Spinal cord (tissue), 9 donors: ENCODE measurements at regions not wholly inside any gene's neighbourhood (a gene's known extent, or its start where the extent isn't known, plus 50 kb on each side); places are given as distances from the start of the nearest gene placed in this dataset.
"Not testable (repeated sequence)": the region's sequence is repeated elsewhere in the genome, so short reads cannot be mapped to it uniquely, and the experiment has no call there.

ENCODE experiments used
- DNase-seq, 6 donors: peaks; one replicate each; pipeline versions ENCODE4 v3.0.0 to v3.0.0-alpha.2; 2013 to 2015; ENCODE audit warnings: low spot score in 6 of 6, low read depth in 4 of 6
- H3K27ac ChIP-seq: one replicate; pipeline ENCODE4 v1.5.1; 2013; ENCODE audit warnings: low read depth, low read length, control low read depth
- H3K27me3 ChIP-seq: one replicate; pipeline ENCODE4 v1.6.1; 2013; ENCODE audit warnings: low read length; ENCODE audit not compliant: control insufficient read depth, insufficient read depth
- H3K36me3 ChIP-seq: one replicate; pipeline ENCODE4 v1.6.1; 2013; ENCODE audit warnings: low read length; ENCODE audit not compliant: control insufficient read depth, insufficient read depth
- H3K4me1 ChIP-seq: one replicate; pipeline ENCODE4 v1.6.1; 2013; ENCODE audit warnings: low read length; ENCODE audit not compliant: control insufficient read depth, insufficient read depth
- H3K4me3 ChIP-seq: one replicate; pipeline ENCODE4 v1.5.1; 2013; ENCODE audit warnings: low read depth, low read length, control low read depth
- H3K9me3 ChIP-seq: one replicate; pipeline ENCODE4 v1.6.1; 2013; ENCODE audit warnings: low read length; ENCODE audit not compliant: control insufficient read depth, insufficient read depth
- WGBS: methylation state at CpG from one replicate; pipeline ENCODE4 v1.1.5; 2013; ENCODE audit warnings: missing lambda C conversion rate; ENCODE audit not compliant: insufficient coverage; 5-methylcytosine and 5-hydroxymethylcytosine counted together
- donor health status: healthy.

GRCh38 chr6:157176-157575, 135.1 kb upstream of the DUSP22 start:
- H3K9me3 ChIP-seq, H3K4me1 ChIP-seq: not testable (repeated sequence)
- WGBS, result no CpG with 5 or more reads among the region's 4 CpGs

GRCh38 chr6:161657-162056, 130.6 kb upstream of the DUSP22 start:
- not testable (repeated sequence) for H3K4me1 ChIP-seq, H3K4me3 ChIP-seq, H3K27me3 ChIP-seq, H3K36me3 ChIP-seq, H3K9me3 ChIP-seq, DNase-seq, H3K27ac ChIP-seq
- no CpG with 5 or more reads among the region's 2 CpGs for WGBS

More at GRCh38 chr6:157176-157575, 135.1 kb upstream of the DUSP22 start:
- H3K36me3 ChIP-seq, H3K27ac ChIP-seq, DNase-seq, H3K4me3 ChIP-seq, H3K27me3 ChIP-seq: not testable (repeated sequence)

DNA sequence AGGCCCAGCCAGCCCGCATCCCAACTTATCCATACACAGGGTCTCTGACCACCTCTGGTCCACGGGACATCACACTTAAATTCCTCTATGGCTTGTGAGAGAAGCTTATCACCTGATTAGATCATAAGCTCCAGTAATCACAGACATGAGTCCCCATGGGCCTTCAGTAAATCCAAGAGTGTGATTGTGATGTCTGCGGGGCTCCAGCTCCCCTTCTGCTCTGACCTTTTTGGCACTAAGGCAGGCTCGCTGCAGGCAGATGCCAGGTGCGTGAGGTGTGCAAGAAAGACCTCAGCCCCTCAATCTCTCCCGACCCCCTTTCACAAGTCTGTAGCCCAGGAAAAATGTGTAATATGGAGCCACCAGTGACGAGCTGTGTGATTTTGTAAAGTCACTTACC, 127.6 kb upstream of the DUSP22 start:
- H3K36me3 ChIP-seq, result no peaks in the 10 kb centered on the region
- no peaks in the 10 kb centered on the region for H3K9me3 ChIP-seq
- no peaks in the 10 kb centered on the region for H3K4me1 ChIP-seq
- H3K4me3 ChIP-seq, result no peak overlapping the region
- H3K27me3 ChIP-seq, result no peaks in the 10 kb centered on the region
- 80% methylated on average over 1 of the region's 7 CpGs for WGBS
- H3K27ac ChIP-seq, result no peak overlapping the region
- DNase-seq, result no peak

DNA sequence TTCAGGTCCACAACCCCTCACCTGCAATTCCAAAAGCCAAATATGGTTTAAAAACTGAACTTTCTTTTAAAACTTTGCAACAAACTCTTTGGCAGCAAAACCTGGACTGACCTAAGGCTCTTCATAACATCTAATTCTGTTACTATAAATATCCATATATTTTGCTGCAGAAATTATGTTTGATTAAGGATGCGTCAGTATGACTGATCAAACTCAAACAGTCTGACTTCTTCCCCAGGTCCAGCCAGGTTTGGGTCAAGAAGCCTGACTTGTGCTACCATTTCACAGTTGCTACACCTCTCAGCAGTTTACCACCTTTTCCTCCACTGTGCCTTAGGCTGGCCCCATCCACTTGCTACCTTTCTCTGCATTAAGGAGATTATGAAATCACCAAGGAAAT, 127.0 kb upstream of the DUSP22 start:
- no peak for DNase-seq
- Histone ChIP-seq H3K27ac (no peak overlapping the region), H3K36me3 (no peaks in the 10 kb centered on the region), H3K27me3 (no peaks in the 10 kb centered on the region), H3K4me3 (no peak overlapping the region), H3K4me1 (no peaks in the 10 kb centered on the region), H3K9me3 (no peaks in the 10 kb centered on the region)
- WGBS, result 100% methylated on average over 1 of the region's 1 CpG

DNA sequence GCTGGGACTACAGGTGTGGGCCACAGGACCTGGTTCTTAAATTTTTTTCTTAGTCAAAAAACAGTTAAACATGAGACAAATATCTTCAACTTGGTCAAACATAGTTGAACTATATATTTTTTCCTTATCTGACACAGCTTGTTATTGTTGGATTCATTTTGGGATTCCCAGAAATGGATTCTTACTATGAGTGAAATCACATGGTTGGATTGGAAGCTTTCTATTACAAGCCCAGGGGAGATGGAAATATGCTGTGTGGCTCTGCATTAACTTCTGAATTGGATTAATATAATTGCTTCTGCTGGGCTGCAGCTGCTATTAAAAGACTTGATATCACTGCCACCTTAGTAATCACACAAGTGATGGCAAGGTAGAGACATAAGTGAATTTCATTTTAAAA, 126.4 kb upstream of the DUSP22 start:
- H3K4me3 ChIP-seq, result no peak overlapping the region
- no peak overlapping the region for H3K27ac ChIP-seq
- peak in 1 of 6 donors; percentile 9 for DNase-seq

DNA sequence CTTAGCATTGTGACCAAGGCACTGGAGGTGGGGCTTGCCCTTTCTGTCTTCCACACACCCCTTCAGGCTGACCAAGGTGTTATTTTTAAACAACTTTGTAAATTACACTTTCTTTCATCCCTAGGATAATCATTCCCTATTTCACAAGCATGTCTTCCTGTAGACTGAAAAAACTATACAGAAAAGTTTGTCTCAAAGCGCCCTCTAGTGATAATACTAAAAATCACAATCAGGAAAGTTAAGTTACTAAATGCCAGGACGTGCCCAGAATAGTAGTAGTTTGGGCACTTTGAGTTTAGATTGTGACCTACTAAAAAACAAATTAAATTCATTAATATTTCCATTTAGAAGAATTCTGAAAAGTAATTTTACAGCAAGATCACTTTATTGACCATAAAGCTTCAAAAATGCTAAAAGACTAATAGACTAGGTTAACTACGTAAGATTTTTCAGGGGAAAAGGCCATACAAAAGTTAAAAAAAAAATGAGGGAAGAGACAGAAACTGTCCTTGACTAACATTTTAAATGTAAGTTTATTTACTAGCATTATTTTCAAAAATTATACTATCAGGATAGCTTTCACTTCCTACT, 123.3 kb upstream of the DUSP22 start:
- DNase-seq, result peak; percentile 11 to 89 (median 32)
- Histone ChIP-seq H3K4me3 (no peak overlapping the region), H3K4me1 (no peaks in the 10 kb centered on the region), H3K9me3 (no peaks in the 10 kb centered on the region), H3K27ac (no peak overlapping the region), H3K27me3 (peaks cover 4% of the 10 kb centered on the region), H3K36me3 (no peaks in the 10 kb centered on the region)
- WGBS, result no CpG with 5 or more reads among the region's 3 CpGs

More for the DNA sequence above, 126.4 kb upstream of the DUSP22 start:
- H3K27me3 ChIP-seq, result no peaks in the 10 kb centered on the region
- H3K4me1 ChIP-seq, result no peaks in the 10 kb centered on the region
- no peaks in the 10 kb centered on the region for H3K36me3 ChIP-seq
- no peaks in the 10 kb centered on the region for H3K9me3 ChIP-seq

GRCh38 chr6:174036-174435, 118.3 kb upstream of the DUSP22 start:
- H3K36me3 ChIP-seq, result no peaks in the 10 kb centered on the region
- peaks cover 4% of the 10 kb centered on the region for H3K27me3 ChIP-seq
- WGBS, result no CpG with 5 or more reads among the region's 1 CpG
- H3K27ac ChIP-seq, result no peak overlapping the region
- H3K4me1 ChIP-seq, result no peaks in the 10 kb centered on the region
- H3K9me3 ChIP-seq, result no peaks in the 10 kb centered on the region
- H3K4me3 ChIP-seq, result no peak overlapping the region
- no peak for DNase-seq

DNA sequence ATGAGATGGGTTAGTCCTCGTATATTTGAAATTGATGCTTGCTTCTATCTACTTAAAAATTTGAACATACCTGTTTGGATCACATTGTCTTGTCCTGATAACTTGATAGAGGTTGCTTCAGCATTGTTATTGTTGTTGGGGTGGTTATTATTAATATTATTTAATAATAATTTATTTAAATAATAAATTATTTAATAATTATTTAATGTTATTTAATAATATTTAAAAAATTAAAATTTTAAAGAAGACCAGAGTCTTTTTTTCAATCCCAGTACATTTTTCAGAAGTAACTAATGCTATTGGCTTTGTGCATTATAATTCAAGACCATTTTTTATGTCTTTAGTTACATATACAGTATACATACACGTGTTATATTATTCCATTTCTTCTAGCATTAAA, 116.6 kb upstream of the DUSP22 start:
- WGBS, result no CpG with 5 or more reads among the region's 2 CpGs
- H3K4me3 ChIP-seq, result no peak overlapping the region
- no peak for DNase-seq
- no peak overlapping the region for H3K27ac ChIP-seq
- no peaks in the 10 kb centered on the region for H3K9me3 ChIP-seq
- no peaks in the 10 kb centered on the region for H3K4me1 ChIP-seq
- no peaks in the 10 kb centered on the region for H3K36me3 ChIP-seq
- peaks cover 4% of the 10 kb centered on the region for H3K27me3 ChIP-seq

DNA sequence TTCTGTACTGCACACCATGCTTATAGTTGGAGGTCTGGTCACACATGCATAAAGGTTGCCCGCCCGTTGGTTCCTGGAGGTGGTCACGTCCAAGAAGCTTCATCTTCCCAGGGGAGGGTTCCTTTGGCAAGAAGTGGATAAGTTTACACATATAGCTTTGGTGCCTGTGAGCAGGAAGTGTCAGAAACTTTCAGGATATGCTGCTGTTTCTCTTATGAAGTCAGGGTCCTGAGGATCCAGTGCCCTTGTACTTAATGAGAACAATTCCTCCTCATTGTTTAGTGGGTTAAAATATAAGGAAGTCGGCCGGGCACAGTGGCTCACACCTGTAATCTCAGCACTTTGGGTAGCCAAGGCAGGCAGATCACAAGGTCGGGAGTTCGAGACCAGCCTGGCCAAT, 115.5 kb upstream of the DUSP22 start:
- Histone ChIP-seq H3K27me3 (peaks cover 4% of the 10 kb centered on the region), H3K4me1 (no peaks in the 10 kb centered on the region), H3K36me3 (no peaks in the 10 kb centered on the region), H3K27ac (no peak overlapping the region), H3K4me3 (no peak overlapping the region), H3K9me3 (no peaks in the 10 kb centered on the region)
- DNase-seq, result no peak
- WGBS, result 73% methylated on average over 7 of the region's 7 CpGs

- Histone ChIP-seq H3K36me3 (no peaks in the 10 kb centered on the region), H3K4me1 (no peaks in the 10 kb centered on the region), H3K27ac (no peak overlapping the region), H3K9me3 (no peaks in the 10 kb centered on the region), H3K4me3 (no peak overlapping the region), H3K27me3 (no peaks in the 10 kb centered on the region)
- 86% methylated on average over 11 of the region's 11 CpGs for WGBS
- no peak for DNase-seq
Measured at GRCh38 chr6:178119-178518, 114.2 kb upstream of the DUSP22 start.
